ENCODE measurements at regions not wholly inside any gene's neighbourhood (a gene's known extent, or its start where the extent isn't known, plus 50 kb on each side); places are given as distances from the start of the nearest gene placed in this dataset.

GRCh38 chr7:52920977-52921376 lies 114.5 kb upstream of the POM121L12 start:
- DNase-seq (no peak), ATAC-seq (ENCODE audit: low read depth) (no peak)
- no peak overlapping the region for H3K27ac Mint-ChIP-seq
- ChIA-PET CTCF (no interaction called here), POLR2A (no interaction called here)
- no peaks in the 10 kb centered on the region for H3K36me3 Mint-ChIP-seq (ENCODE audit: low read depth)
- no peaks in the 10 kb centered on the region for H3K4me1 Mint-ChIP-seq
- no peak overlapping the region for H3K4me3 Mint-ChIP-seq
- peaks cover 5% of the 10 kb centered on the region for H3K9me3 Mint-ChIP-seq
- no peak for TF ChIP-seq CTCF (IDR thresholded peaks at IDR 0.05)
- intact Hi-C loops (cut with micrococcal nuclease): no loop called here
- H3K27me3 Mint-ChIP-seq: no peaks in the 10 kb centered on the region

GRCh38 chr7:52917982-52918578 lies 117.4 kb upstream of the POM121L12 start:
- peaks cover 9% of the 10 kb centered on the region for H3K9me3 Mint-ChIP-seq
- intact Hi-C loops (cut with micrococcal nuclease): no loop called here
- H3K27me3 Mint-ChIP-seq: no peaks in the 10 kb centered on the region
- TF ChIP-seq CTCF (IDR thresholded peaks at IDR 0.05): no peak
- no peak overlapping the region for H3K4me3 Mint-ChIP-seq
- CTCF ChIA-PET: no interaction called here
- DNase-seq: no peak
- no peak overlapping the region for H3K27ac Mint-ChIP-seq
- ATAC-seq (ENCODE audit: low read depth): no peak
- no peaks in the 10 kb centered on the region for H3K36me3 Mint-ChIP-seq (ENCODE audit: low read depth)
- POLR2A ChIA-PET: no interaction called here
- no peaks in the 10 kb centered on the region for H3K4me1 Mint-ChIP-seq

- ChIA-PET POLR2A (no interaction called here), CTCF (no interaction called here)
- TF ChIP-seq CTCF (IDR thresholded peaks at IDR 0.05): no peak
- no peaks in the 10 kb centered on the region for H3K36me3 Mint-ChIP-seq (ENCODE audit: low read depth)
- intact Hi-C loops (cut with micrococcal nuclease): no loop called here
- DNase-seq: no peak
- H3K4me3 Mint-ChIP-seq: no peak overlapping the region
- H3K9me3 Mint-ChIP-seq: peaks cover 13% of the 10 kb centered on the region
- H3K4me1 Mint-ChIP-seq: no peaks in the 10 kb centered on the region
- H3K27ac Mint-ChIP-seq: no peak overlapping the region
- ATAC-seq (ENCODE audit: low read depth): no peak
- no peaks in the 10 kb centered on the region for H3K27me3 Mint-ChIP-seq
These were observed 123.6 kb upstream of the POM121L12 start for GRCh38 chr7:52911795-52912194.

GRCh38 chr7:52911326-52911725 lies 124.1 kb upstream of the POM121L12 start:
- intact Hi-C loops (cut with micrococcal nuclease): no loop called here
- ChIA-PET POLR2A (no interaction called here), CTCF (no interaction called here)
- Mint-ChIP-seq H3K4me1 (no peaks in the 10 kb centered on the region), H3K36me3 (ENCODE audit: low read depth) (no peaks in the 10 kb centered on the region), H3K9me3 (peaks cover 13% of the 10 kb centered on the region), H3K27ac (no peak overlapping the region), H3K4me3 (no peak overlapping the region), H3K27me3 (no peaks in the 10 kb centered on the region)
- no peak for TF ChIP-seq CTCF (IDR thresholded peaks at IDR 0.05)
- DNase-seq (no peak), ATAC-seq (ENCODE audit: low read depth) (no peak)

GRCh38 chr7:52909935-52910334 lies 125.5 kb upstream of the POM121L12 start:
- intact Hi-C loops (cut with micrococcal nuclease): no loop called here
- ATAC-seq (ENCODE audit: low read depth): no peak

More at GRCh38 chr7:52909935-52910334, 125.5 kb upstream of the POM121L12 start:
- DNase-seq: no peak
- ChIA-PET POLR2A (no interaction called here), CTCF (no interaction called here)
- Mint-ChIP-seq H3K9me3 (peaks cover 13% of the 10 kb centered on the region), H3K4me3 (no peak overlapping the region), H3K36me3 (ENCODE audit: low read depth) (no peaks in the 10 kb centered on the region), H3K4me1 (no peaks in the 10 kb centered on the region), H3K27ac (no peak overlapping the region), H3K27me3 (no peaks in the 10 kb centered on the region)
- no peak for TF ChIP-seq CTCF (IDR thresholded peaks at IDR 0.05)

All from activated B cell treated with CpG ODN at 0.5 μM for 24 hours (primary cell).